ENCODE measurements at regions not wholly inside any gene's neighbourhood (a gene's known extent, or its start where the extent isn't known, plus 50 kb on each side); places are given as distances from the start of the nearest gene placed in this dataset.

GRCh38 chr15:85280203-85280602, 100.2 kb upstream of the AKAP13 start:
- in situ Hi-C loops (cut with HindIII; ENCODE audit: extremely low pct_ligation_motif_present, low pct_unique_long_range_greater_than_20kb) (loop anchor here (25.0 kb wide), 2 partner anchors 432 to 557 kb away; no protein-coding TSS in a partner anchor), intact Hi-C loops (cut with micrococcal nuclease; ENCODE audit: unreplicated experiment) (no loop called here)
- CTCF ChIA-PET (ENCODE audit: low intra/inter-chr PET ratio, low total read pairs), result no interaction called here
- POLR2A ChIA-PET, result no interaction called here
- H3K4me3 ChIP-seq (replicated peaks in 1 of 3; ENCODE audit: insufficient read depth in 1 of 3, low read depth in 2 of 3, low read length in 3 of 3), result no peak overlapping the region
- TF ChIP-seq ZNF670 (CRISPR knock-in tag; IDR thresholded peaks at IDR 0.05; ENCODE audit: borderline replicate concordance), result no peak
- no peak for TF ChIP-seq JUND (CRISPR knock-in tag; IDR thresholded peaks at IDR 0.05)
- no peak for TF ChIP-seq ZNF746 (CRISPR knock-in tag; IDR thresholded peaks at IDR 0.05)
- TF ChIP-seq ASH2L (IDR thresholded peaks at IDR 0.05; ENCODE audit: insufficient read length, low read depth, low read length), result no peak
- TF ChIP-seq MBNL3 (CRISPR knock-in tag; conservative IDR thresholded peaks at IDR 0.05), result no peak
- TF ChIP-seq ZNF709 (CRISPR knock-in tag; IDR thresholded peaks at IDR 0.05), result no peak
- no peak for TF ChIP-seq GLMP (CRISPR knock-in tag; IDR thresholded peaks at IDR 0.05; ENCODE audit: borderline replicate concordance)
- WGBS (ENCODE audit: low lambda C conversion rate), result 40% methylated on average over 6 of the region's 6 CpGs
- no peaks in the 10 kb centered on the region for H3K79me2 ChIP-seq (ENCODE audit: insufficient read depth, low read length)
- no peak overlapping the region for H3K27ac ChIP-seq (ENCODE audit: extremely low read length, insufficient read depth, low read length)
- no peaks in the 10 kb centered on the region for H3K9me3 ChIP-seq (ENCODE audit: low read length)
- H3K4me2 ChIP-seq (ENCODE audit: low read depth, low read length), result no peak overlapping the region
- H3K27me3 ChIP-seq (ENCODE audit: control insufficient read depth in 1 of 2, insufficient read depth in 2 of 2, low read length in 2 of 2), result peaks cover under 1 to 12% of the 10 kb centered on the region in 2 experiments; a peak in 1 of 5 replicates
- FAIRE-seq (no peak), ATAC-seq (no peak), DNase-seq (ENCODE audit: low spot score) (no peak)
- no peak overlapping the region for H2AFZ ChIP-seq (ENCODE audit: low read length)
- no peaks in the 10 kb centered on the region for H4K20me1 ChIP-seq (ENCODE audit: insufficient read depth, low read length)
- no peaks in the 10 kb centered on the region for H3K36me3 ChIP-seq (replicated peaks in 1 of 2; ENCODE audit: control insufficient read depth in 1 of 2, insufficient read depth in 2 of 2, low read length in 2 of 2)
- BruUV-seq (replicated peaks), result no TSS peak
- no peaks in the 10 kb centered on the region for H3K4me1 ChIP-seq (ENCODE audit: insufficient read depth, low read length)
- H3K9ac ChIP-seq (ENCODE audit: insufficient read depth, low read depth, low read length), result no peak overlapping the region

- no peak overlapping the region for H3K27ac ChIP-seq (ENCODE audit: extremely low read length, insufficient read depth, low read length)
- no peaks in the 10 kb centered on the region for H4K20me1 ChIP-seq (ENCODE audit: insufficient read depth, low read length)
- WGBS (ENCODE audit: low lambda C conversion rate), result 24% methylated on average over 7 of the region's 7 CpGs
- FAIRE-seq (no peak), ATAC-seq (no peak), DNase-seq (ENCODE audit: low spot score) (no peak)
- H3K9me3 ChIP-seq (ENCODE audit: low read length), result no peaks in the 10 kb centered on the region
- ChIA-PET CTCF (ENCODE audit: low intra/inter-chr PET ratio, low total read pairs) (no interaction called here), POLR2A (no interaction called here)
- H3K36me3 ChIP-seq (replicated peaks in 1 of 2; ENCODE audit: control insufficient read depth in 1 of 2, insufficient read depth in 2 of 2, low read length in 2 of 2), result no peaks in the 10 kb centered on the region
- H3K4me3 ChIP-seq (replicated peaks in 1 of 3; ENCODE audit: insufficient read depth in 1 of 3, low read depth in 2 of 3, low read length in 3 of 3), result no peak overlapping the region
- BruUV-seq (replicated peaks), result no TSS peak
- no peaks in the 10 kb centered on the region for H3K4me1 ChIP-seq (ENCODE audit: insufficient read depth, low read length)
- H3K79me2 ChIP-seq (ENCODE audit: insufficient read depth, low read length), result no peaks in the 10 kb centered on the region
- H3K9ac ChIP-seq (ENCODE audit: insufficient read depth, low read depth, low read length), result no peak overlapping the region
- intact Hi-C loops (cut with micrococcal nuclease; ENCODE audit: unreplicated experiment) (no loop called here), in situ Hi-C loops (cut with HindIII; ENCODE audit: extremely low pct_ligation_motif_present, low pct_unique_long_range_greater_than_20kb) (loop anchor here (25.0 kb wide), 2 partner anchors 431 to 556 kb away; no protein-coding TSS in a partner anchor)
- H3K27me3 ChIP-seq (ENCODE audit: control insufficient read depth in 1 of 2, insufficient read depth in 2 of 2, low read length in 2 of 2), result peaks cover 2 to 17% of the 10 kb centered on the region in 2 experiments; a peak in 1 of 5 replicates
- no peak overlapping the region for H3K4me2 ChIP-seq (ENCODE audit: low read depth, low read length)
- no peak for TF ChIP-seq TFE3 (CRISPR knock-in tag; IDR thresholded peaks at IDR 0.05)
- TF ChIP-seq, protein P1, sequence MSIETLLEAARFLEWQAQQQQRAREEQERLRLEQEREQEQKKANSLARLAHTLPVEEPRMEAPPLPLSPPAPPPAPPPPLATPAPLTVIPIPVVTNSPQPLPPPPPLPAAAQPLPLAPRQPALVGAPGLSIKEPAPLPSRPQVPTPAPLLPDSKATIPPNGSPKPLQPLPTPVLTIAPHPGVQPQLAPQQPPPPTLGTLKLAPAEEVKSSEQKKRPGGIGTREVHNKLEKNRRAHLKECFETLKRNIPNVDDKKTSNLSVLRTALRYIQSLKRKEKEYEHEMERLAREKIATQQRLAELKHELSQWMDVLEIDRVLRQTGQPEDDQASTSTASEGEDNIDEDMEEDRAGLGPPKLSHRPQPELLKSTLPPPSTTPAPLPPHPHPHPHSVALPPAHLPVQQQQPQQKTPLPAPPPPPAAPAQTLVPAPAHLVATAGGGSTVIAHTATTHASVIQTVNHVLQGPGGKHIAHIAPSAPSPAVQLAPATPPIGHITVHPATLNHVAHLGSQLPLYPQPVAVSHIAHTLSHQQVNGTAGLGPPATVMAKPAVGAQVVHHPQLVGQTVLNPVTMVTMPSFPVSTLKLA (IDR thresholded peaks at IDR 0.05), result peak; percentile 77
- no peak overlapping the region for H2AFZ ChIP-seq (ENCODE audit: low read length)
Measured at GRCh38 chr15:85281293-85281882, 99.0 kb upstream of the AKAP13 start.
